Liver (tissue), 7 donors: ENCODE measurements at regions not wholly inside any gene's neighbourhood (a gene's known extent, or its start where the extent isn't known, plus 50 kb on each side); places are given as distances from the start of the nearest gene placed in this dataset.

Source experiments
- DNase-seq: peaks from one replicate; pipeline ENCODE4 v3.0.0-alpha.2; 2017; ENCODE audit warnings: low spot score
- H3K27ac ChIP-seq, 2 donors: one replicate each; pipeline ENCODE4 v1.7.0; 2013; ENCODE audit warnings: inconsistent platforms in 2 of 2, low read length in 2 of 2, control low read depth in 1 of 2, low read depth in 1 of 2, mild to moderate bottlenecking in 1 of 2
- H3K27me3 ChIP-seq, 4 donors: one replicate each; pipeline versions ENCODE4 v1.6.1 to v1.7.0; 2013; ENCODE audit warnings: low read length in 3 of 4, inconsistent platforms in 1 of 4, mild to moderate bottlenecking in 1 of 4, moderate library complexity in 1 of 4; ENCODE audit not compliant: control insufficient read depth in 4 of 4, insufficient read depth in 4 of 4
- H3K36me3 ChIP-seq, 4 donors: one replicate each; pipeline versions ENCODE4 v1.6.1 to v1.7.0; 2013; ENCODE audit warnings: low read length in 3 of 4, mild to moderate bottlenecking in 3 of 4, low read depth in 1 of 4, moderate library complexity in 1 of 4; ENCODE audit not compliant: control insufficient read depth in 4 of 4, insufficient read depth in 3 of 4
- H3K4me1 ChIP-seq, 4 donors: one replicate each; pipeline versions ENCODE4 v1.6.1 to v1.7.0; 2013; ENCODE audit warnings: low read length in 3 of 4, mild to moderate bottlenecking in 3 of 4, moderate library complexity in 1 of 4; ENCODE audit not compliant: control insufficient read depth in 4 of 4, insufficient read depth in 4 of 4
- H3K4me3 ChIP-seq, 3 donors: one replicate each; pipeline versions ENCODE4 v1.6.1 to v1.7.0; 2013; ENCODE audit warnings: low read length in 3 of 3, control low read depth in 1 of 3, low read depth in 1 of 3, mild to moderate bottlenecking in 1 of 3
- H3K9ac ChIP-seq, 2 donors: one replicate each; pipeline ENCODE4 v1.7.0; 2013; ENCODE audit warnings: low read length in 2 of 2, mild to moderate bottlenecking in 2 of 2, moderate library complexity in 2 of 2, control low read depth in 1 of 2, low read depth in 1 of 2
- H3K9me3 ChIP-seq, 4 donors: one replicate each; pipeline versions ENCODE4 v1.6.1 to v1.7.0; 2013; ENCODE audit warnings: low read length in 3 of 4; ENCODE audit not compliant: control insufficient read depth in 4 of 4
- ATF3 ChIP-seq: IDR thresholded peaks from 2 replicates; pipeline ENCODE4 v1.6.1; 2016; ENCODE audit warnings: antibody characterized with exemption
- FOXA1 ChIP-seq: IDR thresholded peaks from 2 replicates; pipeline ENCODE4 v1.6.1; 2016; ENCODE audit warnings: antibody characterized with exemption
- GABPA ChIP-seq, 2 donors: IDR thresholded peaks in 1 of 2; conservative IDR thresholded peaks in 1 of 2; 2 replicates each; pipeline ENCODE4 v1.6.1; 2016; ENCODE audit warnings: antibody characterized with exemption in 2 of 2, mild to moderate bottlenecking in 1 of 2, moderate library complexity in 1 of 2
- HNF4A ChIP-seq, 2 donors: conservative IDR thresholded peaks; 2 replicates each; pipeline ENCODE4 v1.6.1; 2016; ENCODE audit warnings: antibody characterized with exemption in 2 of 2, mild to moderate bottlenecking in 2 of 2
- HNF4G ChIP-seq: IDR thresholded peaks from 2 replicates; pipeline ENCODE4 v1.6.1; 2016; ENCODE audit warnings: antibody characterized with exemption
- JUND ChIP-seq, 2 donors: IDR thresholded peaks; 2 replicates each; pipeline ENCODE4 v1.6.1; 2016; ENCODE audit warnings: antibody characterized with exemption in 2 of 2
- NR2F2 ChIP-seq: IDR thresholded peaks from 2 replicates; pipeline ENCODE4 v1.6.1; 2016; ENCODE audit warnings: antibody characterized with exemption
- RAD21 ChIP-seq, 2 donors: IDR thresholded peaks; 2 replicates each; pipeline ENCODE4 v1.6.1; 2016; ENCODE audit warnings: antibody characterized with exemption in 2 of 2, mild to moderate bottlenecking in 2 of 2
- SP1 ChIP-seq: IDR thresholded peaks from 2 replicates; pipeline ENCODE4 v1.6.1; 2018; ENCODE audit warnings: antibody characterized with exemption, mild to moderate bottlenecking
- YY1 ChIP-seq: IDR thresholded peaks from 2 replicates; pipeline ENCODE4 v1.6.1; 2016; ENCODE audit warnings: antibody characterized with exemption, mild to moderate bottlenecking
- ZBTB33 ChIP-seq: IDR thresholded peaks from 2 replicates; pipeline ENCODE4 v1.6.1; 2016; ENCODE audit warnings: antibody characterized with exemption
- WGBS: extraction: QIAGEN DNeasy Blood & Tissue Kit; methylation state at CpG from one replicate; pipeline ENCODE4 v1.1.7; 2013; 5-methylcytosine and 5-hydroxymethylcytosine counted together
- TF ChIP-seq, protein P1 (sequence below): IDR thresholded peaks from 2 replicates; pipeline ENCODE4 v1.6.1; 2016; ENCODE audit warnings: antibody characterized with exemption
- TF ChIP-seq, protein P2 (sequence below): IDR thresholded peaks from 2 replicates; pipeline ENCODE4 v1.6.1; 2016; ENCODE audit warnings: antibody characterized with exemption, mild to moderate bottlenecking
- donor health status: healthy.
- donor health status: healthy.
- donor health status: healthy.
- donor health status: healthy.

DNA sequence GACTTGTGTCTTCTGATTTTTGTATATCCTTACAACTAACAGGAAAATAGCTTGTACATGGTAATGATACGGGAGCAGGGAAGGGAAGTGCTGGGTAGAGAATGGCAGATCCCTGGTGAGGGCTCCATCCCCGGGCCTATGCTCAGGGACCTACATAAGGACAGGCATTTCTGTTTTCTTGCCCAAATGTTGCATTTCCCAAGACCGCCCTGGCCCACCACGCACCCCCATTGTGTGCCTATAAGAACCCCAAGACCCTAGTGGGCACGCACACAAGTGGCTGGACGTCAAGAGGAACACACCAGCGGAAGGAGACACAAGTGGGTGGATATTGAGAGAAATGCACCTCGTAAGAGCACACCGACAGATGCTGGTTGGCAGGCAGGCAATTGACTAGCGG, 616.3 kb upstream of the MAN1A1 start:
- Histone ChIP-seq H3K4me1 (no peaks in the 10 kb centered on the region), H3K27ac (no peak overlapping the region), H3K27me3 (no peaks in the 10 kb centered on the region), H3K36me3 (no peaks in the 10 kb centered on the region), H3K9me3 (no peaks in the 10 kb centered on the region), H3K4me3 (no peak overlapping the region), H3K9ac (no peak overlapping the region)
- no peak for TF ChIP-seq ZBTB33
- 93% methylated on average over 10 of the region's 10 CpGs for WGBS
- no peak for DNase-seq

- Histone ChIP-seq H3K4me1 (no peaks in the 10 kb centered on the region), H3K36me3 (no peaks in the 10 kb centered on the region), H3K9me3 (no peaks in the 10 kb centered on the region), H3K9ac (no peak overlapping the region), H3K4me3 (no peak overlapping the region), H3K27me3 (no peaks in the 10 kb centered on the region), H3K27ac (no peak overlapping the region)
- TF ChIP-seq, protein P1, sequence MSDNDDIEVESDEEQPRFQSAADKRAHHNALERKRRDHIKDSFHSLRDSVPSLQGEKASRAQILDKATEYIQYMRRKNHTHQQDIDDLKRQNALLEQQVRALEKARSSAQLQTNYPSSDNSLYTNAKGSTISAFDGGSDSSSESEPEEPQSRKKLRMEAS = no peak
- TF ChIP-seq GABPA (IDR thresholded peaks at IDR 0.05 in 1 of 2, conservative IDR thresholded peaks at IDR 0.05 in 1 of 2) (no peak), ZBTB33 (no peak), YY1 (no peak), ATF3 (no peak), HNF4A (conservative IDR thresholded peaks at IDR 0.05) (no peak), NR2F2 (no peak), FOXA1 (no peak), HNF4G (no peak), SP1 (no peak)
- 81% methylated on average over 1 of the region's 1 CpG for WGBS
- DNase-seq = no peak
Observed at GRCh38 chr6:119965008-119965407, 615.4 kb upstream of the MAN1A1 start.

- WGBS = 62% methylated on average over 2 of the region's 2 CpGs
- TF ChIP-seq GABPA (IDR thresholded peaks at IDR 0.05 in 1 of 2, conservative IDR thresholded peaks at IDR 0.05 in 1 of 2) = no peak
- no peak for TF ChIP-seq HNF4G
- TF ChIP-seq JUND (IDR thresholded peaks at IDR 0.05) = no peak
- TF ChIP-seq SP1 = no peak
- TF ChIP-seq, protein P2, sequence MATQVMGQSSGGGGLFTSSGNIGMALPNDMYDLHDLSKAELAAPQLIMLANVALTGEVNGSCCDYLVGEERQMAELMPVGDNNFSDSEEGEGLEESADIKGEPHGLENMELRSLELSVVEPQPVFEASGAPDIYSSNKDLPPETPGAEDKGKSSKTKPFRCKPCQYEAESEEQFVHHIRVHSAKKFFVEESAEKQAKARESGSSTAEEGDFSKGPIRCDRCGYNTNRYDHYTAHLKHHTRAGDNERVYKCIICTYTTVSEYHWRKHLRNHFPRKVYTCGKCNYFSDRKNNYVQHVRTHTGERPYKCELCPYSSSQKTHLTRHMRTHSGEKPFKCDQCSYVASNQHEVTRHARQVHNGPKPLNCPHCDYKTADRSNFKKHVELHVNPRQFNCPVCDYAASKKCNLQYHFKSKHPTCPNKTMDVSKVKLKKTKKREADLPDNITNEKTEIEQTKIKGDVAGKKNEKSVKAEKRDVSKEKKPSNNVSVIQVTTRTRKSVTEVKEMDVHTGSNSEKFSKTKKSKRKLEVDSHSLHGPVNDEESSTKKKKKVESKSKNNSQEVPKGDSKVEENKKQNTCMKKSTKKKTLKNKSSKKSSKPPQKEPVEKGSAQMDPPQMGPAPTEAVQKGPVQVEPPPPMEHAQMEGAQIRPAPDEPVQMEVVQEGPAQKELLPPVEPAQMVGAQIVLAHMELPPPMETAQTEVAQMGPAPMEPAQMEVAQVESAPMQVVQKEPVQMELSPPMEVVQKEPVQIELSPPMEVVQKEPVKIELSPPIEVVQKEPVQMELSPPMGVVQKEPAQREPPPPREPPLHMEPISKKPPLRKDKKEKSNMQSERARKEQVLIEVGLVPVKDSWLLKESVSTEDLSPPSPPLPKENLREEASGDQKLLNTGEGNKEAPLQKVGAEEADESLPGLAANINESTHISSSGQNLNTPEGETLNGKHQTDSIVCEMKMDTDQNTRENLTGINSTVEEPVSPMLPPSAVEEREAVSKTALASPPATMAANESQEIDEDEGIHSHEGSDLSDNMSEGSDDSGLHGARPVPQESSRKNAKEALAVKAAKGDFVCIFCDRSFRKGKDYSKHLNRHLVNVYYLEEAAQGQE = no peak
- TF ChIP-seq ZBTB33 = no peak
- no peak for TF ChIP-seq RAD21 (IDR thresholded peaks at IDR 0.05)
- TF ChIP-seq HNF4A (conservative IDR thresholded peaks at IDR 0.05) = no peak
- TF ChIP-seq NR2F2 = no peak
- Histone ChIP-seq H3K4me3 (no peak overlapping the region), H3K27me3 (no peaks in the 10 kb centered on the region), H3K27ac (no peak overlapping the region), H3K9me3 (no peaks in the 10 kb centered on the region), H3K36me3 (no peaks in the 10 kb centered on the region), H3K9ac (no peak overlapping the region), H3K4me1 (no peaks in the 10 kb centered on the region)
- DNase-seq = no peak
Observed at GRCh38 chr6:119962505-119962904, 612.9 kb upstream of the MAN1A1 start.
